NCI-H748 treated with DMSO at 0.1 percent for 48 hours (cell line): ENCODE measurements at regions not wholly inside any gene's neighbourhood (a gene's known extent, or its start where the extent isn't known, plus 50 kb on each side); places are given as distances from the start of the nearest gene placed in this dataset.

Source experiments
- DNase-seq: peaks from one replicate; lab custom pipeline; 2025; lab: John Stamatoyannopoulos, UW

GRCh38 chr12:13764748-13765147 is 216.7 kb downstream of the GRIN2B start:
- no peak for DNase-seq

GRCh38 chr12:13749389-13749788 is 232.0 kb downstream of the GRIN2B start:
- DNase-seq = peak; percentile 63

GRCh38 chr12:13745111-13745860 is 236.1 kb downstream of the GRIN2B start:
- DNase-seq = no peak

GRCh38 chr12:13744561-13744960 is 236.8 kb downstream of the GRIN2B start:
- DNase-seq = no peak

GRCh38 chr12:13740149-13740545 is 241.3 kb downstream of the GRIN2B start:
- no peak for DNase-seq

- no peak for DNase-seq
Observed at GRCh38 chr12:13735734-13736133, 245.7 kb downstream of the GRIN2B start.

- DNase-seq = no peak
Observed at GRCh38 chr12:13734584-13735152, 246.7 kb downstream of the GRIN2B start.

GRCh38 chr12:13727707-13728195 is 253.7 kb downstream of the GRIN2B start:
- peak; percentile 98 for DNase-seq

GRCh38 chr12:13725049-13725448 is 256.4 kb downstream of the GRIN2B start:
- DNase-seq = no peak

- no peak for DNase-seq
Observed at GRCh38 chr12:13724136-13724535, 257.3 kb downstream of the GRIN2B start.

- no peak for DNase-seq
Observed at GRCh38 chr12:13719986-13720385, 261.4 kb downstream of the GRIN2B start.

- no peak for DNase-seq
Observed at GRCh38 chr12:13718271-13718670, 263.1 kb downstream of the GRIN2B start.

- no peak for DNase-seq
Observed at GRCh38 chr12:13716119-13716518, 265.3 kb downstream of the GRIN2B start.

- no peak for DNase-seq
Observed at GRCh38 chr12:13713556-13714410, 267.6 kb downstream of the GRIN2B start.

- no peak for DNase-seq
Observed at GRCh38 chr12:13707829-13708228, 273.6 kb downstream of the GRIN2B start.

GRCh38 chr12:13702381-13702780 is 279.0 kb downstream of the GRIN2B start:
- DNase-seq = peak; percentile 56

- no peak for DNase-seq
Observed at GRCh38 chr12:13701502-13701901, 279.9 kb downstream of the GRIN2B start.

- DNase-seq = no peak
Observed at GRCh38 chr12:13697973-13698372, 283.4 kb downstream of the GRIN2B start.

GRCh38 chr12:13695781-13696180 is 285.6 kb downstream of the GRIN2B start:
- no peak for DNase-seq

- DNase-seq = no peak
Observed at GRCh38 chr12:13692332-13692731, 289.1 kb downstream of the GRIN2B start.

GRCh38 chr12:13691598-13691997 is 289.8 kb downstream of the GRIN2B start:
- DNase-seq = no peak

GRCh38 chr12:13687633-13688032 is 293.8 kb downstream of the GRIN2B start:
- no peak for DNase-seq

- no peak for DNase-seq
Observed at GRCh38 chr12:13686260-13686659, 295.1 kb downstream of the GRIN2B start.
